ENCODE measurements at regions not wholly inside any gene's neighbourhood (a gene's known extent, or its start where the extent isn't known, plus 50 kb on each side); places are given as distances from the start of the nearest gene placed in this dataset.

DNA sequence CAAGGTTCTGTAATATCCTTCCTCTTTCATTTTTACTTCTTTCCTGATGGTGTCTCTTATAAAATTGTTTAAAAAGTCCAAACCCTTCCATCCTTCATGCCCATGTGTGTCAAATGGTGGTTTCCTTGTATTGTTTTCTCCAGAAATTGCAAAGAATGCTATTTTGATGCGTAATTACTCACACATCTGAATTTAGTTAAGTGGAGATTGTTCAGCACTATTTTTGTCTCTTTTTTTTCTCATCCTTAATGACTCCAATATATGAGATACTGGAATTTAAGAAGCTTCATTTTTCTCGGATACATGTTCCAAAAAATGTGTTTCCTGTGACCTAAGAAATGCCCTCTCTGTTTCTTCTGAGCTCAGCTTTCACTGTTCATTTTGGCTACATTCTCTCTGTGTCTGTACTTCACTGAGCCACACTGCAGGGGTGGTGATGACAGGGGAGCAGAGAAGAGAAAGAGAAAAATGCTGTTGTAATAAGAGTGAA is 799.8 kb downstream of the DIPK2A start:
- TF ChIP-seq, protein P1, sequence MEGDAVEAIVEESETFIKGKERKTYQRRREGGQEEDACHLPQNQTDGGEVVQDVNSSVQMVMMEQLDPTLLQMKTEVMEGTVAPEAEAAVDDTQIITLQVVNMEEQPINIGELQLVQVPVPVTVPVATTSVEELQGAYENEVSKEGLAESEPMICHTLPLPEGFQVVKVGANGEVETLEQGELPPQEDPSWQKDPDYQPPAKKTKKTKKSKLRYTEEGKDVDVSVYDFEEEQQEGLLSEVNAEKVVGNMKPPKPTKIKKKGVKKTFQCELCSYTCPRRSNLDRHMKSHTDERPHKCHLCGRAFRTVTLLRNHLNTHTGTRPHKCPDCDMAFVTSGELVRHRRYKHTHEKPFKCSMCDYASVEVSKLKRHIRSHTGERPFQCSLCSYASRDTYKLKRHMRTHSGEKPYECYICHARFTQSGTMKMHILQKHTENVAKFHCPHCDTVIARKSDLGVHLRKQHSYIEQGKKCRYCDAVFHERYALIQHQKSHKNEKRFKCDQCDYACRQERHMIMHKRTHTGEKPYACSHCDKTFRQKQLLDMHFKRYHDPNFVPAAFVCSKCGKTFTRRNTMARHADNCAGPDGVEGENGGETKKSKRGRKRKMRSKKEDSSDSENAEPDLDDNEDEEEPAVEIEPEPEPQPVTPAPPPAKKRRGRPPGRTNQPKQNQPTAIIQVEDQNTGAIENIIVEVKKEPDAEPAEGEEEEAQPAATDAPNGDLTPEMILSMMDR (IDR thresholded peaks at IDR 0.05): no peak
- TF ChIP-seq POLR2AphosphoS5 (IDR thresholded peaks at IDR 0.05): no peak
- no peak for TF ChIP-seq EP300 (IDR thresholded peaks at IDR 0.05)
- no peak for TF ChIP-seq POLR2A (IDR thresholded peaks at IDR 0.05)
